ENCODE measurements at regions not wholly inside any gene's neighbourhood (a gene's known extent, or its start where the extent isn't known, plus 50 kb on each side); places are given as distances from the start of the nearest gene placed in this dataset.
"Not testable (repeated sequence)": the region's sequence is repeated elsewhere in the genome, so short reads cannot be mapped to it uniquely, and the experiment has no call there.

- Histone ChIP-seq H3K4me2 (no peak overlapping the region), H3K27ac (no peak overlapping the region), H4K20me1 (ENCODE audit: insufficient read depth, poor library complexity, severe bottlenecking) (no peaks in the 10 kb centered on the region), H3K27me3 (no peaks in the 10 kb centered on the region), H3K4me1 (ENCODE audit: insufficient read depth) (no peaks in the 10 kb centered on the region), H3K36me3 (replicated peaks; ENCODE audit: insufficient read depth, low read depth) (no peaks in the 10 kb centered on the region), H2AFZ (no peak overlapping the region), H3K9me2 (replicated peaks; ENCODE audit: insufficient read depth) (no peaks in the 10 kb centered on the region), H3K79me2 (no peaks in the 10 kb centered on the region), H3K9me3 (ENCODE audit: low read depth) (peaks cover 7% of the 10 kb centered on the region), H3K4me3 (no peak overlapping the region)
- WGBS (ENCODE audit: low lambda C conversion rate, missing lambda C conversion rate): 72% methylated on average over 3 of the region's 3 CpGs
- no peak for DNase-seq (ENCODE audit: low spot score)
- TF ChIP-seq CTCF (IDR thresholded peaks at IDR 0.05; ENCODE audit: poor library complexity): no peak
- TF ChIP-seq EZH2 (IDR thresholded peaks at IDR 0.05; ENCODE audit: borderline replicate concordance): no peak
- no peak for TF ChIP-seq EZH2phosphoT487 (IDR thresholded peaks at IDR 0.05; ENCODE audit: low read depth, severe bottlenecking, unreplicated experiment)
Measured at GRCh38 chr12:33546004-33546403, 106.4 kb upstream of the SYT10 start.

GRCh38 chr12:33547084-33547483, 107.5 kb upstream of the SYT10 start:
- H3K9me3 ChIP-seq (ENCODE audit: low read depth): peaks cover 4% of the 10 kb centered on the region
- H3K4me1 ChIP-seq (ENCODE audit: insufficient read depth): no peaks in the 10 kb centered on the region
- DNase-seq (ENCODE audit: low spot score): no peak
- H3K27ac ChIP-seq: no peak overlapping the region
- no peaks in the 10 kb centered on the region for H3K27me3 ChIP-seq
- TF ChIP-seq EZH2 (IDR thresholded peaks at IDR 0.05; ENCODE audit: borderline replicate concordance): no peak
- no peak for TF ChIP-seq CTCF (IDR thresholded peaks at IDR 0.05; ENCODE audit: poor library complexity)
- TF ChIP-seq EZH2phosphoT487 (IDR thresholded peaks at IDR 0.05; ENCODE audit: low read depth, severe bottlenecking, unreplicated experiment): no peak
- H3K36me3 ChIP-seq (replicated peaks; ENCODE audit: insufficient read depth, low read depth): no peaks in the 10 kb centered on the region
- H4K20me1 ChIP-seq (ENCODE audit: insufficient read depth, poor library complexity, severe bottlenecking): no peaks in the 10 kb centered on the region
- no peaks in the 10 kb centered on the region for H3K9me2 ChIP-seq (replicated peaks; ENCODE audit: insufficient read depth)
- no peaks in the 10 kb centered on the region for H3K79me2 ChIP-seq
- 97% methylated on average over 3 of the region's 3 CpGs for WGBS (ENCODE audit: low lambda C conversion rate, missing lambda C conversion rate)
- H2AFZ ChIP-seq: no peak overlapping the region
- H3K4me2 ChIP-seq: no peak overlapping the region
- no peak overlapping the region for H3K4me3 ChIP-seq

- H4K20me1 ChIP-seq (ENCODE audit: insufficient read depth, poor library complexity, severe bottlenecking); H3K4me1 ChIP-seq (ENCODE audit: insufficient read depth); H3K36me3 ChIP-seq (replicated peaks; ENCODE audit: insufficient read depth, low read depth); H3K4me3 ChIP-seq; H3K9me3 ChIP-seq (ENCODE audit: low read depth); DNase-seq (ENCODE audit: low spot score); H2AFZ ChIP-seq; H3K9me2 ChIP-seq (replicated peaks; ENCODE audit: insufficient read depth); H3K27ac ChIP-seq; H3K79me2 ChIP-seq; H3K4me2 ChIP-seq; H3K27me3 ChIP-seq: not testable (repeated sequence)
Measured at GRCh38 chr12:33550214-33550613, 110.6 kb upstream of the SYT10 start.

GRCh38 chr12:33551006-33551405, 111.4 kb upstream of the SYT10 start:
- H3K4me3 ChIP-seq: no peak overlapping the region
- H3K36me3 ChIP-seq (replicated peaks; ENCODE audit: insufficient read depth, low read depth): no peaks in the 10 kb centered on the region
- H3K27me3 ChIP-seq: no peaks in the 10 kb centered on the region
- DNase-seq (ENCODE audit: low spot score): no peak
- H4K20me1 ChIP-seq (ENCODE audit: insufficient read depth, poor library complexity, severe bottlenecking): no peaks in the 10 kb centered on the region
- no peak for TF ChIP-seq CTCF (IDR thresholded peaks at IDR 0.05; ENCODE audit: poor library complexity)
- no peak overlapping the region for H3K4me2 ChIP-seq
- H3K79me2 ChIP-seq: no peaks in the 10 kb centered on the region
- H3K27ac ChIP-seq: no peak overlapping the region
- H3K9me3 ChIP-seq (ENCODE audit: low read depth): no peaks in the 10 kb centered on the region
- H3K4me1 ChIP-seq (ENCODE audit: insufficient read depth): no peaks in the 10 kb centered on the region
- H2AFZ ChIP-seq: no peak overlapping the region
- no peaks in the 10 kb centered on the region for H3K9me2 ChIP-seq (replicated peaks; ENCODE audit: insufficient read depth)
